B cell (primary cell): ENCODE measurements at regions not wholly inside any gene's neighbourhood (a gene's known extent, or its start where the extent isn't known, plus 50 kb on each side); places are given as distances from the start of the nearest gene placed in this dataset.

Experiments used
- ATAC-seq: fragments of 200-7000 bp; cut with Tn5 transposase; one replicate; pipeline ENCODE4 v1.10.0; 2021; ENCODE audit warnings: low read depth, mild to moderate bottlenecking, moderate number of reproducible peaks, moderate library complexity
- CTCF ChIA-PET: fragments of 350-600 bp; sonication (Branson Sonifier 250); formaldehyde crosslinking; loops from one replicate; lab custom pipeline; 2021; ENCODE audit warnings: antibody characterized with exemption, inconsistent platforms; lab: Charles Lee
- POLR2A ChIA-PET: fragments of 350-600 bp; sonication (Branson Sonifier 250); formaldehyde crosslinking; loops from one replicate; lab custom pipeline; 2021; ENCODE audit warnings: antibody characterized with exemption; lab: Charles Lee
- DNase-seq: peaks from one replicate; pipeline ENCODE4 v3.0.0; 2013
- H2AFZ ChIP-seq: 2 replicates; pipeline ENCODE4 v1.6.1; 2012; ENCODE audit warnings: mild to moderate bottlenecking, low read depth, low read length; ENCODE audit not compliant: insufficient read depth, poor library complexity, severe bottlenecking
- H3K27ac ChIP-seq, 2 donors: 1 replicate in 1 of 2; 2 replicates in 1 of 2; pipeline ENCODE4 v1.5.1; 2012 to 2013; ENCODE audit warnings: low read length in 2 of 2, mild to moderate bottlenecking in 2 of 2, moderate library complexity in 1 of 2
- H3K27me3 ChIP-seq, 4 experiments: fragments of 200-600 bp in 1 of 4; sonication (generic) in 1 of 4; replicated peaks in 1 of 4; 1 replicate in 2 of 4; 2 replicates in 2 of 4; pipeline versions ENCODE4 v1.6.1 to v1.7.0; 2013 to 2016; ENCODE audit warnings: low read length in 3 of 4, mild to moderate bottlenecking in 2 of 4, mixed read lengths in 1 of 4, moderate library complexity in 1 of 4; ENCODE audit not compliant: insufficient read depth in 4 of 4, control insufficient read depth in 3 of 4; ENCODE audit errors: control extremely low read depth in 1 of 4
- H3K36me3 ChIP-seq, 2 experiments: replicated peaks in 1 of 2; 1 replicate in 1 of 2; 2 replicates in 1 of 2; pipeline versions ENCODE4 v1.6.1 to v1.7.1; 2013; ENCODE audit warnings: low read length in 1 of 2; ENCODE audit not compliant: insufficient read depth in 2 of 2, control insufficient read depth in 1 of 2; ENCODE audit errors: control extremely low read depth in 1 of 2, extremely low read depth in 1 of 2
- H3K4me1 ChIP-seq, 2 donors: fragments of 200-600 bp in 1 of 2; sonication (generic) in 1 of 2; 1 replicate in 1 of 2; 2 replicates in 1 of 2; pipeline versions ENCODE4 v1.5.1 to v1.6.1; 2013 to 2017; ENCODE audit warnings: low read length in 2 of 2; ENCODE audit not compliant: control insufficient read depth in 2 of 2, insufficient read depth in 2 of 2
- H3K4me2 ChIP-seq: replicated peaks from 2 replicates; pipeline ENCODE3; 2012; ENCODE audit warnings: mild to moderate bottlenecking, low read depth, low read length; ENCODE audit not compliant: poor library complexity, severe bottlenecking
- H3K4me3 ChIP-seq, 5 experiments: fragments of 200-600 bp in 1 of 5; sonication (generic) in 1 of 5; 1 replicate in 3 of 5; 2 replicates in 2 of 5; pipeline versions ENCODE4 v1.5.1 to v1.7.0; 2011 to 2016; ENCODE audit warnings: low read length in 4 of 5, mild to moderate bottlenecking in 4 of 5, low read depth in 2 of 5, control low read depth in 1 of 5, moderate library complexity in 1 of 5; ENCODE audit not compliant: insufficient read depth in 1 of 5; ENCODE audit errors: control extremely low read depth in 1 of 5, extremely low read depth in 1 of 5
- H3K79me2 ChIP-seq: fragments of 200-600 bp; sonication (generic); one replicate; pipeline ENCODE4 v1.6.0; 2016; ENCODE audit warnings: low read length; ENCODE audit not compliant: control insufficient read depth, insufficient read depth
- H3K9ac ChIP-seq: fragments of 200-600 bp; sonication (generic); 2 replicates; pipeline ENCODE4 v1.6.1; 2017; ENCODE audit warnings: mild to moderate bottlenecking, low read length, moderate library complexity
- H3K9me3 ChIP-seq, 3 donors: one replicate each; pipeline versions ENCODE4 v1.6.1 to v1.7.1; 2013; ENCODE audit warnings: low read length in 2 of 3; ENCODE audit not compliant: control insufficient read depth in 2 of 3, insufficient read depth in 1 of 3; ENCODE audit errors: control extremely low read depth in 1 of 3
- H4K20me1 ChIP-seq: 2 replicates; pipeline ENCODE4 v1.6.0; 2012; ENCODE audit warnings: mild to moderate bottlenecking, low read length; ENCODE audit not compliant: insufficient read depth, control insufficient read depth, poor library complexity, severe bottlenecking
- H3K27ac Mint-ChIP-seq: one replicate; pipeline ENCODE4 v1.8.0; 2021; ENCODE audit warnings: mixed read lengths
- H3K27me3 Mint-ChIP-seq: one replicate; pipeline ENCODE4 v1.8.0; 2021; ENCODE audit warnings: mixed read lengths
- H3K4me1 Mint-ChIP-seq: one replicate; pipeline ENCODE4 v1.8.0; 2021; ENCODE audit warnings: mixed read lengths
- H3K4me3 Mint-ChIP-seq: one replicate; pipeline ENCODE4 v1.8.0; 2021; ENCODE audit warnings: mixed read lengths
- H3K9me3 Mint-ChIP-seq: one replicate; pipeline ENCODE4 v1.8.0; 2022; ENCODE audit warnings: mixed read lengths; ENCODE audit not compliant: insufficient read depth
- EZH2 ChIP-seq: IDR thresholded peaks from 2 replicates; pipeline ENCODE4 v1.6.1; 2012; ENCODE audit warnings: borderline replicate concordance, low read depth, mild to moderate bottlenecking, moderate library complexity, low read length; ENCODE audit not compliant: insufficient read depth, poor library complexity, severe bottlenecking
- WGBS: methylation state at CpG from one replicate; pipeline ENCODE4 v1.1.5; 2013; ENCODE audit warnings: missing lambda C conversion rate; ENCODE audit not compliant: insufficient coverage; 5-methylcytosine and 5-hydroxymethylcytosine counted together
- intact Hi-C: fragments of 100-400 bp; cut with micrococcal nuclease; formaldehyde crosslinking; loops from one replicate; pipeline ENCODE4 v1.10.0; 2022
- TF ChIP-seq, protein P1 (sequence below): fragments of 200-600 bp; IDR thresholded peaks from one replicate; pipeline ENCODE4 v1.8.0; 2022; ENCODE audit warnings: antibody characterized with exemption, mild to moderate bottlenecking

DNA sequence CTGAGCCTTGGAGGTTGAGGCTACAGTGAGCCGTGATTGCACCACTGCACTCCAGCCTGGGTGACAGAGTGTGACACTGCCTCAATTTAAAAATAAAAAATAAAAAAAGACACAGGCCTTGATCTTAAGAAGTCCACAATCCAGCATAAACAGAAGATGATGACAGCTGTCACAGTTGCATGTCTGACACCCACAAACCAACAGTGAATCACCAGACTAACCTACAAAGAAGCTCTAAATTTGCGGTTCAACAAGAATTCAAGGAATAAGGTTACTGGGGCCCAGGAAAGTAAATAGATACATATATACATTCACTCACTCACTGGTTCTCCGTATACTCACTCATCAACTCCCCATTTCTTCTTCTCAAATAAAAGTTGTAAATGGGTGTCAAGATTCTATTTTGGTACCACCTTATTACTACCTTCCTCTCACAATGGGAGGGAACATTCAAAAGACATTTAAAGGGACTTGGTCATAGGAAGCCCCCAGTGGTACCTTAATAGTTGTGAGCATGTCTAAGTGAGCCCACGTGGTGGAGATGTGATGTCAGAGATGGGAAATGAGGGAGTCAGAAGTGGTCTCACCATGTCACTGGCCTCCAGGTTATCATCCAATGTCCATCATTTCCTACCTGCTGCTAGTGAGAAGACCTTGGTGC lies 66.9 kb upstream of the PRDX6 start:
- Mint-ChIP-seq H3K4me3 (peak overlapping the region; percentile 87), H3K27ac (peak overlapping the region; percentile 99), H3K4me1 (peaks cover 82% of the 10 kb centered on the region), H3K27me3 (no peaks in the 10 kb centered on the region), H3K9me3 (no peaks in the 10 kb centered on the region)
- H3K4me1 ChIP-seq, result peaks cover 82 to 89% of the 10 kb centered on the region in 2 donors
- no peaks in the 10 kb centered on the region for H3K9me3 ChIP-seq
- intact Hi-C loops, result loop anchor here (5.0 to 10.0 kb wide), 5 partner anchors 203 to 878 kb away; partner anchors contain the start of genes RABGAP1L, SUCO and TNFSF4
- TF ChIP-seq, protein P1, sequence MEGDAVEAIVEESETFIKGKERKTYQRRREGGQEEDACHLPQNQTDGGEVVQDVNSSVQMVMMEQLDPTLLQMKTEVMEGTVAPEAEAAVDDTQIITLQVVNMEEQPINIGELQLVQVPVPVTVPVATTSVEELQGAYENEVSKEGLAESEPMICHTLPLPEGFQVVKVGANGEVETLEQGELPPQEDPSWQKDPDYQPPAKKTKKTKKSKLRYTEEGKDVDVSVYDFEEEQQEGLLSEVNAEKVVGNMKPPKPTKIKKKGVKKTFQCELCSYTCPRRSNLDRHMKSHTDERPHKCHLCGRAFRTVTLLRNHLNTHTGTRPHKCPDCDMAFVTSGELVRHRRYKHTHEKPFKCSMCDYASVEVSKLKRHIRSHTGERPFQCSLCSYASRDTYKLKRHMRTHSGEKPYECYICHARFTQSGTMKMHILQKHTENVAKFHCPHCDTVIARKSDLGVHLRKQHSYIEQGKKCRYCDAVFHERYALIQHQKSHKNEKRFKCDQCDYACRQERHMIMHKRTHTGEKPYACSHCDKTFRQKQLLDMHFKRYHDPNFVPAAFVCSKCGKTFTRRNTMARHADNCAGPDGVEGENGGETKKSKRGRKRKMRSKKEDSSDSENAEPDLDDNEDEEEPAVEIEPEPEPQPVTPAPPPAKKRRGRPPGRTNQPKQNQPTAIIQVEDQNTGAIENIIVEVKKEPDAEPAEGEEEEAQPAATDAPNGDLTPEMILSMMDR, result no peak
- TF ChIP-seq EZH2, result no peak
- H4K20me1 ChIP-seq, result no peaks in the 10 kb centered on the region
- DNase-seq (peak; percentile 41), ATAC-seq (peak; percentile 5)
- H3K27ac ChIP-seq, result peak overlapping the region; percentile 89 to 97
- H3K36me3 ChIP-seq, result no peaks in the 10 kb centered on the region
- H2AFZ ChIP-seq, result peak overlapping the region; percentile 43
- H3K27me3 ChIP-seq, result no peaks in the 10 kb centered on the region
- H3K9ac ChIP-seq, result peak overlapping the region; percentile 53
- WGBS, result no CpG with 5 or more reads among the region's 4 CpGs
- POLR2A ChIA-PET, result interaction anchor here (0.9 to 1.0 kb wide), 2 partner anchors 67 to 1557 kb away, joined by 3 to 6 read pairs; partner anchors contain the start of gene PRDX6
- CTCF ChIA-PET, result interaction anchor here (0.8 to 2.1 kb wide), 7 partner anchors 10 to 669 kb away, joined by 3 to 12 read pairs (median 3); no protein-coding TSS in a partner anchor
- peaks cover 6% of the 10 kb centered on the region for H3K79me2 ChIP-seq
- H3K4me3 ChIP-seq, result peak overlapping the region in 2 of 5 experiments; percentile 2 to 37
- H3K4me2 ChIP-seq, result peak overlapping the region; percentile 71

DNA sequence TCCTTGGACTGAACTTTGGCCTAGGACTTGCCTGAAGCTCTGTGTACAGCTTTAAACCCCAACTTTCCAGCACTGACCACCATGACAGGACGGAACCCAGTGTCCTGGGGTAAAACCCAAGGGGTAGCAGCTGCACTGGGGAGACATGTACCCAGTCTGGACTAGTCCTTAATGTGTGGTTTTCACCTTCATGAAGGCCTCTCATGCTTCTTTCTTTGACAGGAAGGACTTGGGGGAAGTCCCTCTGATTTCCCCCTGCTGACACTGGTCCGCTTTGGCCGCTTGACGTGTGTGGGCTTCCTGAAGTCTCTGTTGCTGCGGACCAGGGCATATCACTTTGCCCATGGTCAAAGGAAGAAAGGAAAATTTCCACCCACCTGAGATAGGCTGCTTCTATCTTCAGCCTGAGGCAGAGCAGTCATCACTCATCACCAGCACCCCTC lies 66.3 kb upstream of the PRDX6 start:
- DNase-seq (peak; percentile 78), ATAC-seq (peak; percentile 54)
- H4K20me1 ChIP-seq, result no peaks in the 10 kb centered on the region
- H3K27ac Mint-ChIP-seq, result peak overlapping the region; percentile 99
- peaks cover 88 to 94% of the 10 kb centered on the region in 2 donors for H3K4me1 ChIP-seq
- CTCF ChIA-PET, result interaction anchor here (1.0 to 2.1 kb wide), 6 partner anchors 9 to 669 kb away, joined by 3 to 12 read pairs (median 4); no protein-coding TSS in a partner anchor
- H3K9me3 Mint-ChIP-seq, result no peaks in the 10 kb centered on the region
- no peaks in the 10 kb centered on the region for H3K27me3 ChIP-seq
- no peaks in the 10 kb centered on the region for H3K36me3 ChIP-seq
- no peaks in the 10 kb centered on the region for H3K9me3 ChIP-seq
- peak overlapping the region; percentile 71 for H3K4me2 ChIP-seq
- H3K4me3 Mint-ChIP-seq, result peak overlapping the region; percentile 87
- H3K79me2 ChIP-seq, result peaks cover 6% of the 10 kb centered on the region
- intact Hi-C loops, result loop anchor here (5.0 to 10.0 kb wide), 5 partner anchors 204 to 879 kb away; partner anchors contain the start of genes RABGAP1L, SUCO and TNFSF4
- WGBS, result 9% methylated on average over 5 of the region's 5 CpGs
- H3K27ac ChIP-seq, result peak overlapping the region; percentile 89 to 97
- H3K9ac ChIP-seq, result peak overlapping the region; percentile 53
- H3K4me3 ChIP-seq, result peak overlapping the region in 2 of 5 experiments; percentile 2 to 37
- peaks cover 84% of the 10 kb centered on the region for H3K4me1 Mint-ChIP-seq
- TF ChIP-seq, protein P1, result no peak
- TF ChIP-seq EZH2, result no peak
- peak overlapping the region; percentile 43 for H2AFZ ChIP-seq
- H3K27me3 Mint-ChIP-seq, result no peaks in the 10 kb centered on the region
- POLR2A ChIA-PET, result interaction anchor here (0.9 to 1.9 kb wide), 3 partner anchors 66 to 592 kb away, joined by 3 to 12 read pairs (median 3); partner anchors contain the start of genes GAS5 and PRDX6
